HEK293 (cell line): ENCODE measurements at regions not wholly inside any gene's neighbourhood (a gene's known extent, or its start where the extent isn't known, plus 50 kb on each side); places are given as distances from the start of the nearest gene placed in this dataset.

ENCODE experiments used
- CTCF ChIA-PET: fragments of 350-600 bp; formaldehyde crosslinking; extraction: SDS; loops from one replicate; lab custom pipeline; 2021; ENCODE audit warnings: antibody characterized with exemption; lab: Yijun Ruan, JAX
- POLR2A ChIA-PET: fragments of 300-600 bp; formaldehyde crosslinking; extraction: SDS; loops from one replicate; lab custom pipeline; 2020; ENCODE audit warnings: antibody characterized with exemption, inconsistent platforms; lab: Yijun Ruan, JAX
- H3K27ac ChIP-seq: fragments of 200-500 bp; sonication (Bioruptor generic); 2 replicates; pipeline ENCODE4 v1.5.1; 2014; ENCODE audit warnings: low read depth, low read length, control low read depth, inconsistent platforms; ENCODE audit errors: extremely low read depth
- H3K36me3 ChIP-seq, 2 experiments: fragments of 200-500 bp in 1 of 2; sonication (Bioruptor generic) in 1 of 2; 1 replicate in 1 of 2; 2 replicates in 1 of 2; pipeline ENCODE4 v1.5.1; 2014 to 2017; ENCODE audit warnings: inconsistent platforms in 2 of 2, low read length in 2 of 2; ENCODE audit not compliant: control insufficient read depth in 2 of 2, insufficient read depth in 1 of 2
- H3K4me1 ChIP-seq: fragments of 200-500 bp; sonication (Bioruptor generic); 2 replicates; pipeline ENCODE4 v1.5.1; 2014; ENCODE audit warnings: mild to moderate bottlenecking, low read length, inconsistent platforms; ENCODE audit not compliant: control insufficient read depth, insufficient read depth
- H3K4me3 ChIP-seq: 2 replicates; pipeline ENCODE4 v1.5.1; 2011; ENCODE audit warnings: low read depth, mild to moderate bottlenecking, control low read depth, low read length, moderate library complexity
- H3K9me3 ChIP-seq: fragments of 200-500 bp; sonication (Bioruptor generic); 2 replicates; pipeline ENCODE4 v1.5.1; 2014; ENCODE audit warnings: low read depth, low read length, inconsistent platforms; ENCODE audit not compliant: control insufficient read depth, insufficient read depth
- BCL11A ChIP-seq: fragments of 450-650 bp; formaldehyde crosslinking; IDR thresholded peaks from 2 replicates; pipeline ENCODE4 v1.5.1; 2016; ENCODE audit warnings: low read depth, missing biosample characterization, missing genetic modification characterization
- HOXA7 ChIP-seq: sonication (generic); formaldehyde crosslinking; IDR thresholded peaks from 2 replicates; pipeline ENCODE4 v1.8.1; 2022; ENCODE audit warnings: missing genetic modification reagents, borderline replicate concordance
- KLF1 ChIP-seq: fragments of 450-650 bp; formaldehyde crosslinking; IDR thresholded peaks from 2 replicates; pipeline ENCODE4 v1.5.1; 2016; ENCODE audit warnings: missing biosample characterization, missing genetic modification characterization
- KLF16 ChIP-seq: fragments of 450-650 bp; formaldehyde crosslinking; IDR thresholded peaks from 2 replicates; pipeline ENCODE4 v1.5.1; 2017; ENCODE audit warnings: missing biosample characterization, missing genetic modification characterization
- KLF8 ChIP-seq: fragments of 450-650 bp; formaldehyde crosslinking; IDR thresholded peaks from 2 replicates; pipeline ENCODE4 v1.5.1; 2016; ENCODE audit warnings: missing biosample characterization, missing genetic modification characterization
- RBAK ChIP-seq: fragments of 450-650 bp; formaldehyde crosslinking; IDR thresholded peaks from 2 replicates; pipeline ENCODE4 v1.5.1; 2016; ENCODE audit warnings: missing biosample characterization, missing genetic modification characterization
- TRIM28 ChIP-seq: IDR thresholded peaks from 2 replicates; pipeline ENCODE4 v1.6.1; 2011; ENCODE audit warnings: low read length, control low read depth, borderline replicate concordance
- ZBTB17 ChIP-seq: fragments of 450-650 bp; formaldehyde crosslinking; IDR thresholded peaks from 2 replicates; pipeline ENCODE4 v1.5.1; 2016; ENCODE audit warnings: missing biosample characterization, missing genetic modification characterization
- ZFHX2 ChIP-seq: fragments of 450-650 bp; formaldehyde crosslinking; conservative IDR thresholded peaks from 2 replicates; pipeline ENCODE4 v1.5.1; 2016; ENCODE audit warnings: missing biosample characterization, missing genetic modification characterization
- ZNF132 ChIP-seq: fragments of 450-650 bp; formaldehyde crosslinking; IDR thresholded peaks from 2 replicates; pipeline ENCODE4 v1.5.1; 2017; ENCODE audit warnings: missing biosample characterization, missing genetic modification characterization, borderline replicate concordance
- ZNF157 ChIP-seq: fragments of 450-650 bp; formaldehyde crosslinking; IDR thresholded peaks from 2 replicates; pipeline ENCODE4 v1.5.1; 2016; ENCODE audit warnings: missing biosample characterization, missing genetic modification characterization
- ZNF16 ChIP-seq: fragments of 450-650 bp; formaldehyde crosslinking; IDR thresholded peaks from 2 replicates; pipeline ENCODE4 v1.5.1; 2016; ENCODE audit warnings: low read depth, missing biosample characterization, missing genetic modification characterization
- ZNF19 ChIP-seq: fragments of 450-650 bp; formaldehyde crosslinking; IDR thresholded peaks from 2 replicates; pipeline ENCODE4; 2016; ENCODE audit warnings: missing biosample characterization, missing genetic modification characterization, low read depth
- ZNF292 ChIP-seq: fragments of 450-650 bp; formaldehyde crosslinking; IDR thresholded peaks from 2 replicates; pipeline ENCODE4 v1.5.1; 2016; ENCODE audit warnings: low read depth, missing biosample characterization, missing genetic modification characterization, borderline replicate concordance
- ZNF311 ChIP-seq: fragments of 450-650 bp; formaldehyde crosslinking; IDR thresholded peaks from 2 replicates; pipeline ENCODE4 v1.5.1; 2017; ENCODE audit warnings: missing biosample characterization, missing genetic modification characterization, borderline replicate concordance
- ZNF335 ChIP-seq: fragments of 450-650 bp; formaldehyde crosslinking; conservative IDR thresholded peaks from 2 replicates; pipeline ENCODE4 v1.5.1; 2016; ENCODE audit warnings: missing biosample characterization, missing genetic modification characterization
- ZNF354C ChIP-seq: fragments of 450-650 bp; formaldehyde crosslinking; IDR thresholded peaks from 2 replicates; pipeline ENCODE4 v1.5.1; 2016; ENCODE audit warnings: missing biosample characterization, missing genetic modification characterization, low read depth, borderline replicate concordance
- ZNF501 ChIP-seq: fragments of 450-650 bp; formaldehyde crosslinking; IDR thresholded peaks from 2 replicates; pipeline ENCODE4 v1.5.1; 2016; ENCODE audit warnings: missing biosample characterization, missing genetic modification characterization
- ZNF510 ChIP-seq: fragments of 450-650 bp; formaldehyde crosslinking; IDR thresholded peaks from 2 replicates; pipeline ENCODE4 v1.5.1; 2018; ENCODE audit warnings: mild to moderate bottlenecking, missing genetic modification characterization, missing biosample characterization; ENCODE audit not compliant: insufficient replicate concordance
- ZNF521 ChIP-seq: fragments of 450-650 bp; formaldehyde crosslinking; IDR thresholded peaks from 2 replicates; pipeline ENCODE4 v1.5.1; 2017; ENCODE audit warnings: missing biosample characterization, mild to moderate bottlenecking, missing genetic modification characterization
- ZNF544 ChIP-seq: fragments of 450-650 bp; formaldehyde crosslinking; IDR thresholded peaks from 2 replicates; pipeline ENCODE4 v1.5.0; 2017; ENCODE audit warnings: missing biosample characterization, missing genetic modification characterization
- ZNF558 ChIP-seq: fragments of 450-650 bp; formaldehyde crosslinking; IDR thresholded peaks from 2 replicates; pipeline ENCODE4 v1.5.1; 2016; ENCODE audit warnings: missing biosample characterization, missing genetic modification characterization
- ZNF660 ChIP-seq: fragments of 450-650 bp; IDR thresholded peaks from 2 replicates; pipeline ENCODE4 v1.5.1; 2018; ENCODE audit warnings: missing biosample characterization, mild to moderate bottlenecking, missing genetic modification characterization
- ZNF843 ChIP-seq: fragments of 450-650 bp; formaldehyde crosslinking; IDR thresholded peaks from 2 replicates; pipeline ENCODE4 v1.5.1; 2016; ENCODE audit warnings: missing biosample characterization, missing genetic modification characterization
- ZSCAN23 ChIP-seq: fragments of 450-650 bp; formaldehyde crosslinking; IDR thresholded peaks from 2 replicates; pipeline ENCODE4 v1.5.1; 2016; ENCODE audit warnings: missing biosample characterization, missing genetic modification characterization
- TF ChIP-seq, protein P1 (sequence below): fragments of 450-650 bp; formaldehyde crosslinking; IDR thresholded peaks from 2 replicates; pipeline ENCODE4 v1.5.1; 2016; ENCODE audit warnings: missing biosample characterization, missing genetic modification characterization
- TF ChIP-seq, protein P2 (sequence below): fragments of 450-650 bp; formaldehyde crosslinking; optimal IDR thresholded peaks from 2 replicates; pipeline ENCODE3; 2016; ENCODE audit warnings: missing biosample characterization, mild to moderate bottlenecking, missing genetic modification characterization
- TF ChIP-seq, protein P3 (sequence below): fragments of 450-650 bp; formaldehyde crosslinking; IDR thresholded peaks from 2 replicates; pipeline ENCODE4 v1.5.1; 2016; ENCODE audit warnings: missing biosample characterization, missing genetic modification characterization
- TF ChIP-seq, protein P4 (sequence below): fragments of 450-650 bp; formaldehyde crosslinking; IDR thresholded peaks from 2 replicates; pipeline ENCODE4 v1.5.1; 2017; ENCODE audit warnings: missing biosample characterization, missing genetic modification characterization

DNA sequence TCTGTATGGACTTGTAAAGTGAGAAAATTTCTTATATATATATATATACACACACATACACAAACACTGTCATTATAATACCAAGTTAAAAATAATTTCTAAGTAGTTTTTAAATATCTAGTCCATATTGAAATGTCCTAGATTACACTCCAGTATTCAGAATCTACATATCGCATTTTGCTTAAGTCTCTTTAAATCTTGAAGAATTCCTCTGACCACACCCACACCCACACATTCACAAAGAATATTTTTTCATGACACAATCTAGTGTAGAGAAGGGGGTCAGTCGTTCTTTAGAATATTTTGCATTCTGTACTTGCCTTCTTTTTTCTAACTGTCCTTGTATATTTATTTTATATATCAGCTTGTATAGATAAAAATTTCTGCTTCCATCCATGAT lies 509.7 kb downstream of the CCDC85A start:
- TF ChIP-seq KLF1 (tag by site-specific recombination) = no peak
- TF ChIP-seq ZSCAN23 (tag by site-specific recombination) = no peak
- TF ChIP-seq, protein P1, sequence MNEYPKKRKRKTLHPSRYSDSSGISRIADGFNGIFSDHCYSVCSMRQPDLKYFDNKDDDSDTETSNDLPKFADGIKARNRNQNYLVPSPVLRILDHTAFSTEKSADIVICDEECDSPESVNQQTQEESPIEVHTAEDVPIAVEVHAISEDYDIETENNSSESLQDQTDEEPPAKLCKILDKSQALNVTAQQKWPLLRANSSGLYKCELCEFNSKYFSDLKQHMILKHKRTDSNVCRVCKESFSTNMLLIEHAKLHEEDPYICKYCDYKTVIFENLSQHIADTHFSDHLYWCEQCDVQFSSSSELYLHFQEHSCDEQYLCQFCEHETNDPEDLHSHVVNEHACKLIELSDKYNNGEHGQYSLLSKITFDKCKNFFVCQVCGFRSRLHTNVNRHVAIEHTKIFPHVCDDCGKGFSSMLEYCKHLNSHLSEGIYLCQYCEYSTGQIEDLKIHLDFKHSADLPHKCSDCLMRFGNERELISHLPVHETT (tag by site-specific recombination) = no peak
- no peak for TF ChIP-seq ZNF16 (tag by site-specific recombination)
- no peak for TF ChIP-seq ZNF521 (tag by site-specific recombination)
- TF ChIP-seq ZNF292 (tag by site-specific recombination) = no peak
- TF ChIP-seq, protein P2, sequence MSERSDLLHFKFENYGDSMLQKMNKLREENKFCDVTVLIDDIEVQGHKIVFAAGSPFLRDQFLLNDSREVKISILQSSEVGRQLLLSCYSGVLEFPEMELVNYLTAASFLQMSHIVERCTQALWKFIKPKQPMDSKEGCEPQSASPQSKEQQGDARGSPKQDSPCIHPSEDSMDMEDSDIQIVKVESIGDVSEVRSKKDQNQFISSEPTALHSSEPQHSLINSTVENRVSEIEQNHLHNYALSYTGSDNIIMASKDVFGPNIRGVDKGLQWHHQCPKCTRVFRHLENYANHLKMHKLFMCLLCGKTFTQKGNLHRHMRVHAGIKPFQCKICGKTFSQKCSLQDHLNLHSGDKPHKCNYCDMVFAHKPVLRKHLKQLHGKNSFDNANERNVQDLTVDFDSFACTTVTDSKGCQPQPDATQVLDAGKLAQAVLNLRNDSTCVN (tag by site-specific recombination) = no peak
- no peak for TF ChIP-seq ZNF311 (tag by site-specific recombination)
- TF ChIP-seq ZNF157 = no peak
- no peak for TF ChIP-seq ZNF558 (tag by site-specific recombination)
- no peak for TF ChIP-seq ZBTB17 (tag by site-specific recombination)
- TF ChIP-seq ZNF132 (tag by site-specific recombination) = no peak
- no peak for TF ChIP-seq ZNF501 (tag by site-specific recombination)
- no peak for TF ChIP-seq ZNF544
- POLR2A ChIA-PET = no interaction called here
- Histone ChIP-seq H3K4me1 (no peaks in the 10 kb centered on the region), H3K9me3 (no peaks in the 10 kb centered on the region), H3K36me3 (no peaks in the 10 kb centered on the region), H3K27ac (no peak overlapping the region), H3K4me3 (no peak overlapping the region)
- CTCF ChIA-PET = no interaction called here

DNA sequence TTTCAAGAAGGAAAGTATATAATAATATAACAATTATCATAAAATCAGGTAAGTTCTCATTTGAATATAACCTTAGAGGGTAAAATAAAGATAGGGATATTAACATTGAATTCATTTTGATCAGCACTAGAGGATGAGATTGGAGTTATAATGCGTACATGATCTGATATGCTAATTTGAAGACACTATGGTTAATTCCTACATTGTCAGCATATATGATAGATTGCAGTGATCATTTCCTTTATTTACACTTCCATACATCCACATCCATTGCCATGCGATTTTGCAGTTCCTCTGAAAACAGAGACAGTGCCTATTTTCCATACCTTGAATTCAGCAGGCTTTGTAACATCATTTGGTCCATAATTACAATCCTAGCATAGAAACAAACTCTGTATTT lies 519.2 kb downstream of the CCDC85A start:
- ChIA-PET POLR2A (no interaction called here), CTCF (no interaction called here)
- no peak for TF ChIP-seq KLF8 (tag by site-specific recombination)
- no peak for TF ChIP-seq RBAK (tag by site-specific recombination)
- no peak for TF ChIP-seq ZNF19 (tag by site-specific recombination)
- TF ChIP-seq, protein P3, sequence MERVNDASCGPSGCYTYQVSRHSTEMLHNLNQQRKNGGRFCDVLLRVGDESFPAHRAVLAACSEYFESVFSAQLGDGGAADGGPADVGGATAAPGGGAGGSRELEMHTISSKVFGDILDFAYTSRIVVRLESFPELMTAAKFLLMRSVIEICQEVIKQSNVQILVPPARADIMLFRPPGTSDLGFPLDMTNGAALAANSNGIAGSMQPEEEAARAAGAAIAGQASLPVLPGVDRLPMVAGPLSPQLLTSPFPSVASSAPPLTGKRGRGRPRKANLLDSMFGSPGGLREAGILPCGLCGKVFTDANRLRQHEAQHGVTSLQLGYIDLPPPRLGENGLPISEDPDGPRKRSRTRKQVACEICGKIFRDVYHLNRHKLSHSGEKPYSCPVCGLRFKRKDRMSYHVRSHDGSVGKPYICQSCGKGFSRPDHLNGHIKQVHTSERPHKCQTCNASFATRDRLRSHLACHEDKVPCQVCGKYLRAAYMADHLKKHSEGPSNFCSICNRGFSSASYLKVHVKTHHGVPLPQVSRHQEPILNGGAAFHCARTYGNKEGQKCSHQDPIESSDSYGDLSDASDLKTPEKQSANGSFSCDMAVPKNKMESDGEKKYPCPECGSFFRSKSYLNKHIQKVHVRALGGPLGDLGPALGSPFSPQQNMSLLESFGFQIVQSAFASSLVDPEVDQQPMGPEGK (tag by site-specific recombination) = no peak
- no peak for TF ChIP-seq BCL11A
- TF ChIP-seq ZNF132 (tag by site-specific recombination) = no peak
- no peak for TF ChIP-seq ZNF843 (tag by site-specific recombination)
- no peak for TF ChIP-seq ZNF660 (tag by site-specific recombination)
- no peak for TF ChIP-seq ZFHX2 (tag by site-specific recombination)
- TF ChIP-seq ZNF510 (tag by site-specific recombination) = no peak
- TF ChIP-seq, protein P2 (tag by site-specific recombination) = no peak
- TF ChIP-seq TRIM28 = no peak
- TF ChIP-seq, protein P4, sequence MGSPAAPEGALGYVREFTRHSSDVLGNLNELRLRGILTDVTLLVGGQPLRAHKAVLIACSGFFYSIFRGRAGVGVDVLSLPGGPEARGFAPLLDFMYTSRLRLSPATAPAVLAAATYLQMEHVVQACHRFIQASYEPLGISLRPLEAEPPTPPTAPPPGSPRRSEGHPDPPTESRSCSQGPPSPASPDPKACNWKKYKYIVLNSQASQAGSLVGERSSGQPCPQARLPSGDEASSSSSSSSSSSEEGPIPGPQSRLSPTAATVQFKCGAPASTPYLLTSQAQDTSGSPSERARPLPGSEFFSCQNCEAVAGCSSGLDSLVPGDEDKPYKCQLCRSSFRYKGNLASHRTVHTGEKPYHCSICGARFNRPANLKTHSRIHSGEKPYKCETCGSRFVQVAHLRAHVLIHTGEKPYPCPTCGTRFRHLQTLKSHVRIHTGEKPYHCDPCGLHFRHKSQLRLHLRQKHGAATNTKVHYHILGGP = no peak
- TF ChIP-seq ZNF354C (tag by site-specific recombination) = no peak
- TF ChIP-seq HOXA7 (CRISPR knock-in tag) = no peak
- TF ChIP-seq ZNF335 = no peak
- no peak for TF ChIP-seq ZBTB17 (tag by site-specific recombination)
- no peak for TF ChIP-seq KLF16 (tag by site-specific recombination)

More for the DNA sequence above, 519.2 kb downstream of the CCDC85A start:
- H3K36me3 ChIP-seq = no peaks in the 10 kb centered on the region
- H3K4me3 ChIP-seq = no peak overlapping the region
- no peaks in the 10 kb centered on the region for H3K4me1 ChIP-seq
- no peak overlapping the region for H3K27ac ChIP-seq
- no peaks in the 10 kb centered on the region for H3K9me3 ChIP-seq
